MM.1S (cell line): ENCODE measurements at regions not wholly inside any gene's neighbourhood (a gene's known extent, or its start where the extent isn't known, plus 50 kb on each side); places are given as distances from the start of the nearest gene placed in this dataset.

ENCODE experiments used
- DNase-seq: peaks from one replicate; pipeline ENCODE4 v3.0.0-alpha.2; 2015
- H2AFZ ChIP-seq: fragments of 300-600 bp; sonication (generic); 2 replicates; pipeline ENCODE4 v1.6.0; 2016; ENCODE audit warnings: antibody characterized with exemption, low read length
- H3F3A ChIP-seq: fragments of 300-600 bp; sonication (generic); 2 replicates; pipeline ENCODE4 v1.6.1; 2016; ENCODE audit warnings: mild to moderate bottlenecking, antibody characterized with exemption, low read length, moderate library complexity, mixed read lengths; ENCODE audit not compliant: insufficient read depth
- H3K27ac ChIP-seq: fragments of 300-600 bp; sonication (generic); 2 replicates; pipeline ENCODE4 v1.5.1; 2016; ENCODE audit warnings: mild to moderate bottlenecking, low read length
- H3K27me3 ChIP-seq: fragments of 300-600 bp; sonication (generic); replicated peaks from 2 replicates; pipeline ENCODE4 v1.6.0; 2016; ENCODE audit warnings: low read length; ENCODE audit not compliant: insufficient read depth
- H3K36me3 ChIP-seq: fragments of 300-600 bp; sonication (generic); replicated peaks from 2 replicates; pipeline ENCODE4 v1.6.1; 2016; ENCODE audit warnings: mild to moderate bottlenecking, low read length, mixed read lengths; ENCODE audit not compliant: insufficient read depth
- H3K4me1 ChIP-seq: fragments of 300-600 bp; sonication (generic); 2 replicates; pipeline ENCODE4 v1.6.1; 2016; ENCODE audit warnings: low read length, mixed read lengths
- H3K4me2 ChIP-seq: fragments of 300-600 bp; sonication (generic); 2 replicates; pipeline ENCODE4 v1.6.0; 2016; ENCODE audit warnings: low read depth, low read length
- H3K4me3 ChIP-seq: fragments of 300-600 bp; sonication (generic); 2 replicates; pipeline ENCODE4 v1.5.1; 2016; ENCODE audit warnings: low read length, mixed read lengths
- H3K79me2 ChIP-seq: fragments of 300-600 bp; sonication (generic); 2 replicates; pipeline ENCODE4 v1.6.1; 2016; ENCODE audit warnings: mixed run types, low read length, mixed read lengths
- H3K9ac ChIP-seq: fragments of 300-600 bp; sonication (generic); 2 replicates; pipeline ENCODE4 v1.6.1; 2016; ENCODE audit warnings: low read length, mixed read lengths
- H3K9me2 ChIP-seq: fragments of 300-600 bp; sonication (generic); replicated peaks from 2 replicates; pipeline ENCODE4 v1.6.1; 2016; ENCODE audit warnings: mild to moderate bottlenecking, low read length, mixed read lengths; ENCODE audit not compliant: insufficient read depth
- H3K9me3 ChIP-seq: fragments of 300-600 bp; sonication (generic); replicated peaks from 2 replicates; pipeline ENCODE4 v1.6.1; 2016; ENCODE audit warnings: mild to moderate bottlenecking, low read length, mixed read lengths; ENCODE audit not compliant: insufficient read depth
- H4K20me1 ChIP-seq: fragments of 300-600 bp; sonication (generic); 2 replicates; pipeline ENCODE4 v1.6.1; 2016; ENCODE audit warnings: mild to moderate bottlenecking, low read length, moderate library complexity, mixed read lengths; ENCODE audit not compliant: insufficient read depth
- EZH2 ChIP-seq: fragments of 300-600 bp; sonication (generic); optimal IDR thresholded peaks from 2 replicates; pipeline ENCODE3; 2017; ENCODE audit warnings: low read depth, mild to moderate bottlenecking, antibody characterized with exemption, low read length, mixed read lengths
- EZH2phosphoT487 ChIP-seq: fragments of 300-600 bp; sonication (generic); IDR thresholded peaks from 2 replicates; pipeline ENCODE4 v1.6.1; 2018; ENCODE audit warnings: antibody characterized with exemption, low read length
- TF ChIP-seq, protein P1 (sequence below): fragments of 300-600 bp; sonication (generic); IDR thresholded peaks from 2 replicates; pipeline ENCODE4 v1.5.1; 2016; ENCODE audit warnings: antibody characterized with exemption, low read length, mixed read lengths

- Histone ChIP-seq H3K27me3 (no peaks in the 10 kb centered on the region), H4K20me1 (no peaks in the 10 kb centered on the region), H3K27ac (no peak overlapping the region), H3K9ac (no peak overlapping the region), H3K36me3 (no peaks in the 10 kb centered on the region), H3F3A (no peaks in the 10 kb centered on the region), H3K4me2 (no peak overlapping the region), H3K79me2 (no peaks in the 10 kb centered on the region), H3K9me2 (no peaks in the 10 kb centered on the region), H3K9me3 (no peaks in the 10 kb centered on the region), H2AFZ (no peak overlapping the region), H3K4me3 (no peak overlapping the region), H3K4me1 (no peaks in the 10 kb centered on the region)
- DNase-seq = no peak
- TF ChIP-seq EZH2phosphoT487 = no peak
- TF ChIP-seq, protein P1, sequence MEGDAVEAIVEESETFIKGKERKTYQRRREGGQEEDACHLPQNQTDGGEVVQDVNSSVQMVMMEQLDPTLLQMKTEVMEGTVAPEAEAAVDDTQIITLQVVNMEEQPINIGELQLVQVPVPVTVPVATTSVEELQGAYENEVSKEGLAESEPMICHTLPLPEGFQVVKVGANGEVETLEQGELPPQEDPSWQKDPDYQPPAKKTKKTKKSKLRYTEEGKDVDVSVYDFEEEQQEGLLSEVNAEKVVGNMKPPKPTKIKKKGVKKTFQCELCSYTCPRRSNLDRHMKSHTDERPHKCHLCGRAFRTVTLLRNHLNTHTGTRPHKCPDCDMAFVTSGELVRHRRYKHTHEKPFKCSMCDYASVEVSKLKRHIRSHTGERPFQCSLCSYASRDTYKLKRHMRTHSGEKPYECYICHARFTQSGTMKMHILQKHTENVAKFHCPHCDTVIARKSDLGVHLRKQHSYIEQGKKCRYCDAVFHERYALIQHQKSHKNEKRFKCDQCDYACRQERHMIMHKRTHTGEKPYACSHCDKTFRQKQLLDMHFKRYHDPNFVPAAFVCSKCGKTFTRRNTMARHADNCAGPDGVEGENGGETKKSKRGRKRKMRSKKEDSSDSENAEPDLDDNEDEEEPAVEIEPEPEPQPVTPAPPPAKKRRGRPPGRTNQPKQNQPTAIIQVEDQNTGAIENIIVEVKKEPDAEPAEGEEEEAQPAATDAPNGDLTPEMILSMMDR = no peak
- TF ChIP-seq EZH2 = no peak
These were observed 351.6 kb upstream of the NR5A2 start for GRCh38 chr1:199675937-199676336.

DNA sequence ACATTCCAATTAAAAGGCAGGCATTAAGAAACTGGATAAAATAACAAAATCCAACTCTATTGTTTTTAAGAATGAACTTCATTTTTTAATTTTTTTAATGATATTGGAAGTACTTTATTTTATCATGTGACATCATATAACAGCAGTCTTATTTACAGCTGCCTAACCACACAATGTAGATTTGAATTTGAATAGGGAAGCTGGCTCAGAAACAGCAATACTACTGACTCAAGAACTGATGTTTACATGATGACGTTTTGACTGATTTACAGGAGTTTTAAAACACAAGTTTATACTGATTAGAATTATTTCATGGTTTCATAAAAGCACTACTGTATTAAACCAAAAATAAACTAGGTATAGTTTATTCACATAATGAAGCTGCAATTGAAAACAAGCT is 348.7 kb upstream of the NR5A2 start:
- Histone ChIP-seq H3K36me3 (no peaks in the 10 kb centered on the region), H3K9me3 (no peaks in the 10 kb centered on the region), H4K20me1 (no peaks in the 10 kb centered on the region), H3K4me3 (no peak overlapping the region), H3K79me2 (no peaks in the 10 kb centered on the region), H3K4me2 (no peak overlapping the region), H2AFZ (no peak overlapping the region), H3F3A (no peaks in the 10 kb centered on the region), H3K27me3 (no peaks in the 10 kb centered on the region), H3K4me1 (no peaks in the 10 kb centered on the region), H3K9me2 (no peaks in the 10 kb centered on the region), H3K9ac (no peak overlapping the region), H3K27ac (no peak overlapping the region)
- TF ChIP-seq EZH2phosphoT487 (no peak), EZH2 (no peak)
- TF ChIP-seq, protein P1 = no peak
- no peak for DNase-seq

- Histone ChIP-seq H3K4me1 (no peaks in the 10 kb centered on the region), H2AFZ (no peak overlapping the region), H3K27me3 (no peaks in the 10 kb centered on the region), H4K20me1 (no peaks in the 10 kb centered on the region), H3F3A (no peaks in the 10 kb centered on the region), H3K9me3 (no peaks in the 10 kb centered on the region), H3K36me3 (no peaks in the 10 kb centered on the region), H3K9me2 (no peaks in the 10 kb centered on the region), H3K27ac (no peak overlapping the region), H3K4me2 (no peak overlapping the region), H3K79me2 (no peaks in the 10 kb centered on the region), H3K4me3 (no peak overlapping the region), H3K9ac (no peak overlapping the region)
- no peak for DNase-seq
- TF ChIP-seq EZH2 (no peak), EZH2phosphoT487 (no peak)
- TF ChIP-seq, protein P1 = no peak
These were observed 345.4 kb upstream of the NR5A2 start for GRCh38 chr1:199682081-199682480.
